ENCODE measurements at regions not wholly inside any gene's neighbourhood (a gene's known extent, or its start where the extent isn't known, plus 50 kb on each side); places are given as distances from the start of the nearest gene placed in this dataset.

- DNase-seq (ENCODE audit: extremely low spot score), result no peak
- no peak for TF ChIP-seq CTCF (IDR thresholded peaks at IDR 0.05; ENCODE audit: control extremely low read depth, extremely low read depth, low read depth, missing control alignments)
- CTCF ChIA-PET, result no interaction called here
- POLR2A ChIA-PET, result no interaction called here
Observed at GRCh38 chr17:77606146-77606864, 352.2 kb upstream of the TNRC6C start.

- ChIA-PET CTCF (no interaction called here), POLR2A (no interaction called here)
- no peak for DNase-seq (ENCODE audit: extremely low spot score)
- TF ChIP-seq CTCF (IDR thresholded peaks at IDR 0.05; ENCODE audit: control extremely low read depth, extremely low read depth, low read depth, missing control alignments), result no peak
Observed at GRCh38 chr17:77606865-77607210, 351.7 kb upstream of the TNRC6C start.

- CTCF ChIA-PET, result no interaction called here
- DNase-seq (ENCODE audit: extremely low spot score), result no peak
- TF ChIP-seq CTCF (IDR thresholded peaks at IDR 0.05; ENCODE audit: control extremely low read depth, extremely low read depth, low read depth, missing control alignments), result no peak
- POLR2A ChIA-PET, result no interaction called here
Observed at GRCh38 chr17:77607606-77608005, 350.9 kb upstream of the TNRC6C start.

GRCh38 chr17:77608431-77608830 lies 350.1 kb upstream of the TNRC6C start:
- DNase-seq (ENCODE audit: extremely low spot score), result no peak
- CTCF ChIA-PET, result no interaction called here
- POLR2A ChIA-PET, result no interaction called here

GRCh38 chr17:77609553-77610517 lies 348.7 kb upstream of the TNRC6C start:
- POLR2A ChIA-PET, result interaction anchor here (0.6 kb wide), 1 partner anchor 28 kb away, joined by 5 read pairs; no protein-coding TSS in a partner anchor
- no peak for TF ChIP-seq CTCF (IDR thresholded peaks at IDR 0.05; ENCODE audit: control extremely low read depth, extremely low read depth, low read depth, missing control alignments)
- DNase-seq (ENCODE audit: extremely low spot score), result peak; percentile 64
- CTCF ChIA-PET, result interaction anchor here (0.8 to 1.1 kb wide), 2 partner anchors 10 kb away, joined by 3 to 4 read pairs; no protein-coding TSS in a partner anchor

More at GRCh38 chr17:77608431-77608830, 350.1 kb upstream of the TNRC6C start:
- no peak for TF ChIP-seq CTCF (IDR thresholded peaks at IDR 0.05; ENCODE audit: control extremely low read depth, extremely low read depth, low read depth, missing control alignments)

- POLR2A ChIA-PET, result interaction anchor here (0.6 kb wide), 1 partner anchor 29 kb away, joined by 5 read pairs; no protein-coding TSS in a partner anchor
- TF ChIP-seq CTCF (IDR thresholded peaks at IDR 0.05; ENCODE audit: control extremely low read depth, extremely low read depth, low read depth, missing control alignments), result no peak
- CTCF ChIA-PET, result interaction anchor here (0.8 to 1.1 kb wide), 2 partner anchors 9 to 11 kb away, joined by 3 to 4 read pairs; no protein-coding TSS in a partner anchor
- no peak for DNase-seq (ENCODE audit: extremely low spot score)
Observed at GRCh38 chr17:77610518-77610893, 348.0 kb upstream of the TNRC6C start.
